Testis (tissue), 2 donors: ENCODE measurements at regions not wholly inside any gene's neighbourhood (a gene's known extent, or its start where the extent isn't known, plus 50 kb on each side); places are given as distances from the start of the nearest gene placed in this dataset.

Experiments
- CTCF ChIP-seq, 3 experiments: fragments of 450-650 bp in 2 of 3; fragments of 200-600 bp in 1 of 3; sonication (generic) in 1 of 3; IDR thresholded peaks; one replicate each; pipeline ENCODE4 v1.5.1; 2016 to 2019; ENCODE audit warnings: antibody characterized with exemption in 3 of 3, mild to moderate bottlenecking in 2 of 3, moderate library complexity in 1 of 3
- POLR2A ChIP-seq: fragments of 450-650 bp; IDR thresholded peaks from one replicate; pipeline ENCODE4 v1.6.1; 2017; ENCODE audit warnings: antibody characterized with exemption, mild to moderate bottlenecking, moderate library complexity

DNA sequence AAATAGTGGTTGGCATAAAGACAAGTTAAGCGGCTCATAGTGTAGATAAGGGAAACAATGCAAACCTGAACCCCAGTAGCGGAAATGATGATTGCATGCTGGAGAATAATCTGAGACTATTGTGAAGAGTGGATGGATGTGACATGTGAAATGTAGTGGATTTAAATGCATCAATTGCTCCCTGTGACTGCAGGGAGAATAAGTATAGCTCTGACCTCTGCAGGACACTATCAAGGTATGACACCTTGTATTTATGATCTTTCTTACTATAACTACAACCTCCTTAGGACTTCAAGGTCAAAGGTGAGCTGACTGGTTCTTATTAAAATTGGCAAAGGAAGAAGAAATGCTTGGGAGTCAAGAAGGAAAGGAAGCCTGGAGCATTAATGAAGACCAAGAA, 285.6 kb downstream of the GRIN2B start:
- TF ChIP-seq CTCF (IDR thresholded peaks at IDR 0.05) (no peak), POLR2A (no peak)
